OCI-LY1 (cell line): ENCODE measurements at regions not wholly inside any gene's neighbourhood (a gene's known extent, or its start where the extent isn't known, plus 50 kb on each side); places are given as distances from the start of the nearest gene placed in this dataset.
"Not testable (repeated sequence)": the region's sequence is repeated elsewhere in the genome, so short reads cannot be mapped to it uniquely, and the experiment has no call there.

Experiments
- CTCF ChIP-seq: fragments of 200-600 bp; sonication (generic), shearing (Covaris generic); IDR thresholded peaks from 2 replicates; pipeline ENCODE4 v1.5.1; 2017; ENCODE audit warnings: mild to moderate bottlenecking, antibody characterized with exemption, low read length, moderate library complexity, mixed read lengths
- EZH2 ChIP-seq: fragments of 200-600 bp; sonication (generic), shearing (Covaris generic); IDR thresholded peaks from 2 replicates; pipeline ENCODE4 v1.8.0; 2017; ENCODE audit warnings: borderline replicate concordance, mixed run types, mild to moderate bottlenecking, antibody characterized with exemption, low read length, moderate library complexity, mixed read lengths

GRCh38 chr5:32879364-32879763 lies 168.2 kb downstream of the NPR3 start:
- TF ChIP-seq CTCF, EZH2: not testable (repeated sequence)
